Sigmoid colon (tissue), 4 donors: ENCODE measurements at regions not wholly inside any gene's neighbourhood (a gene's known extent, or its start where the extent isn't known, plus 50 kb on each side); places are given as distances from the start of the nearest gene placed in this dataset.

Source experiments
- EP300 ChIP-seq, 4 donors: sonication (generic); formaldehyde crosslinking; IDR thresholded peaks; one replicate each; pipeline ENCODE4 v1.6.1; 2017; ENCODE audit warnings: antibody characterized with exemption in 4 of 4
- POLR2A ChIP-seq, 2 donors: fragments of 450-650 bp; IDR thresholded peaks; one replicate each; pipeline ENCODE4 v1.6.1; 2016; ENCODE audit warnings: antibody characterized with exemption in 2 of 2, mild to moderate bottlenecking in 2 of 2, moderate library complexity in 2 of 2
- TF ChIP-seq, protein P1 (sequence below), 4 experiments: fragments of 450-650 bp in 3 of 4; fragments of 200-600 bp in 1 of 4; IDR thresholded peaks; one replicate each; pipeline ENCODE4 v1.5.1; 2016 to 2019; ENCODE audit warnings: antibody characterized with exemption in 4 of 4, mild to moderate bottlenecking in 3 of 4, moderate library complexity in 2 of 4

DNA sequence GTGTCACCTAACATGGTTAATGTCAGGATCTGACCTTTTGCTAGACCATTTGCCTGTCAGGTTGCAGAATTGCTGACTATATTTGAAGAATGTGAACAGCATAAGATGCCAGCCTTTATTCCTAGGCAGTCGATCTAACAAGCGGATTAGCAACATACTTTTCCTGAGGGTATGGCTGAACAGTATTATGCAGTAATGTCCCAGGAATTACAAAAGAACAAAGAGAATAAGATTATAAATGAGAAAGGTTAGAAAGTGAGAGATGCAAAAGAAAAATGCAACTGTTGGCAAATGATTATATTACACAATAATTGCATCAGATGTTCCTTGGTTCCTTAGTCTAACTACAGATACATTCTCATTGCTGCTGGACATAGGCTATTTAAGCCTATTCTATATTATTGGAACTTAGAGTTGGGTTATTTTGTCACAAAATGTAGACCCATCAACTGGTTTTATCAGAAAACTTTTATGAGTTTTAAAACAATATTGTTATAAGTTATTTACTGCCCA lies 647.1 kb upstream of the CRIM1 start:
- TF ChIP-seq, protein P1, sequence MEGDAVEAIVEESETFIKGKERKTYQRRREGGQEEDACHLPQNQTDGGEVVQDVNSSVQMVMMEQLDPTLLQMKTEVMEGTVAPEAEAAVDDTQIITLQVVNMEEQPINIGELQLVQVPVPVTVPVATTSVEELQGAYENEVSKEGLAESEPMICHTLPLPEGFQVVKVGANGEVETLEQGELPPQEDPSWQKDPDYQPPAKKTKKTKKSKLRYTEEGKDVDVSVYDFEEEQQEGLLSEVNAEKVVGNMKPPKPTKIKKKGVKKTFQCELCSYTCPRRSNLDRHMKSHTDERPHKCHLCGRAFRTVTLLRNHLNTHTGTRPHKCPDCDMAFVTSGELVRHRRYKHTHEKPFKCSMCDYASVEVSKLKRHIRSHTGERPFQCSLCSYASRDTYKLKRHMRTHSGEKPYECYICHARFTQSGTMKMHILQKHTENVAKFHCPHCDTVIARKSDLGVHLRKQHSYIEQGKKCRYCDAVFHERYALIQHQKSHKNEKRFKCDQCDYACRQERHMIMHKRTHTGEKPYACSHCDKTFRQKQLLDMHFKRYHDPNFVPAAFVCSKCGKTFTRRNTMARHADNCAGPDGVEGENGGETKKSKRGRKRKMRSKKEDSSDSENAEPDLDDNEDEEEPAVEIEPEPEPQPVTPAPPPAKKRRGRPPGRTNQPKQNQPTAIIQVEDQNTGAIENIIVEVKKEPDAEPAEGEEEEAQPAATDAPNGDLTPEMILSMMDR (IDR thresholded peaks at IDR 0.05), result no peak
- TF ChIP-seq POLR2A (IDR thresholded peaks at IDR 0.05) (no peak), EP300 (IDR thresholded peaks at IDR 0.05) (no peak)
